Endothelial cell of umbilical vein (primary cell): ENCODE measurements at regions not wholly inside any gene's neighbourhood (a gene's known extent, or its start where the extent isn't known, plus 50 kb on each side); places are given as distances from the start of the nearest gene placed in this dataset.

Source experiments
- BruUV-seq: library from RNA; stranded (reverse); fragments of 400-500 nt; replicated peaks from 2 replicates; lab custom pipeline; 2021; lab: Mats Ljungman, UMichigan
- CTCF ChIA-PET: fragments of 300-600, 350-600 bp; sonication (Branson Sonifier 250); formaldehyde crosslinking; loops from one replicate; lab custom pipeline; 2021; ENCODE audit warnings: antibody characterized with exemption, inconsistent platforms; lab: Charles Lee
- POLR2A ChIA-PET: fragments of 300-600, 350-600 bp; sonication (Branson Sonifier 250); formaldehyde crosslinking; loops from one replicate; lab custom pipeline; 2021; ENCODE audit warnings: antibody characterized with exemption, inconsistent platforms; lab: Charles Lee
- DNase-seq: peaks from one replicate; pipeline ENCODE4 v3.0.0-alpha.2; 2011; ENCODE audit warnings: low read depth, low spot score
- FAIRE-seq: peaks from 2 replicates; lab custom pipeline; 2011; peaks lifted over from hg19 to GRCh38; lab: Jason Lieb, UNC
- H2AFZ ChIP-seq: 2 replicates; pipeline ENCODE4 v1.6.0; 2012; ENCODE audit warnings: low read depth, low read length, control low read depth, inconsistent platforms
- H3K27ac ChIP-seq: 2 replicates; pipeline ENCODE4 v1.5.1; 2011; ENCODE audit warnings: low read depth, mild to moderate bottlenecking, control low read depth, low read length, moderate library complexity; ENCODE audit not compliant: insufficient read depth
- H3K27me3 ChIP-seq, 2 experiments: 2 replicates each; pipeline versions ENCODE4 v1.6.0 to v1.6.1; 2011; ENCODE audit warnings: low read length in 2 of 2, mixed read lengths in 1 of 2; ENCODE audit not compliant: control insufficient read depth in 2 of 2, insufficient read depth in 2 of 2
- H3K36me3 ChIP-seq, 2 experiments: 2 replicates in 1 of 2; 3 replicates in 1 of 2; pipeline ENCODE4 v1.5.1; 2011; ENCODE audit warnings: low read length in 2 of 2, mild to moderate bottlenecking in 1 of 2, moderate library complexity in 1 of 2; ENCODE audit not compliant: control insufficient read depth in 2 of 2, insufficient read depth in 2 of 2; ENCODE audit errors: extremely low read depth in 1 of 2
- H3K4me1 ChIP-seq: 3 replicates; pipeline ENCODE4 v1.5.1; 2011; ENCODE audit warnings: mild to moderate bottlenecking, low read length; ENCODE audit not compliant: control insufficient read depth, insufficient read depth; ENCODE audit errors: extremely low read depth
- H3K4me2 ChIP-seq: 2 replicates; pipeline ENCODE4 v1.6.1; 2011; ENCODE audit warnings: low read length, control low read depth, mixed read lengths; ENCODE audit not compliant: insufficient read depth
- H3K4me3 ChIP-seq, 3 experiments: fragments of 200-600 bp in 1 of 3; sonication (generic), shearing (Covaris generic) in 1 of 3; replicated peaks in 1 of 3; 2 replicates each; pipeline ENCODE4 v1.5.1; 2011 to 2016; ENCODE audit warnings: control low read depth in 3 of 3, low read length in 3 of 3, mild to moderate bottlenecking in 2 of 3, inconsistent platforms in 1 of 3, low read depth in 1 of 3, moderate library complexity in 1 of 3; ENCODE audit not compliant: insufficient read depth in 1 of 3
- H3K79me2 ChIP-seq: 2 replicates; pipeline ENCODE4 v1.6.0; 2012; ENCODE audit warnings: low read length, inconsistent platforms; ENCODE audit not compliant: control insufficient read depth, insufficient read depth
- H3K9ac ChIP-seq: replicated peaks from 2 replicates; pipeline ENCODE3; 2011; ENCODE audit warnings: low read length, control low read depth; ENCODE audit not compliant: insufficient read depth; ENCODE audit errors: extremely low read depth
- H3K9me1 ChIP-seq: replicated peaks from 3 replicates; pipeline ENCODE4 v1.6.0; 2011; ENCODE audit warnings: mild to moderate bottlenecking, low read length; ENCODE audit not compliant: control insufficient read depth, insufficient read depth; ENCODE audit errors: extremely low read depth
- H3K9me3 ChIP-seq: replicated peaks from 2 replicates; pipeline ENCODE4 v1.5.1; 2012; ENCODE audit warnings: low read length, inconsistent platforms; ENCODE audit not compliant: control insufficient read depth, insufficient read depth
- H4K20me1 ChIP-seq: replicated peaks from 2 replicates; pipeline ENCODE3; 2011; ENCODE audit warnings: mild to moderate bottlenecking, low read length; ENCODE audit not compliant: control insufficient read depth, insufficient read depth; ENCODE audit errors: extremely low read depth
- CTCF ChIP-seq, 2 donors: IDR thresholded peaks; 1 replicate in 1 of 2; 2 replicates in 1 of 2; pipeline ENCODE4 v1.5.1; 2011; ENCODE audit warnings: low read length in 2 of 2, mild to moderate bottlenecking in 2 of 2, moderate library complexity in 2 of 2, control low read depth in 1 of 2, inconsistent platforms in 1 of 2, low read depth in 1 of 2; ENCODE audit not compliant: insufficient read depth in 1 of 2; ENCODE audit errors: extremely low read depth in 1 of 2
- EZH2 ChIP-seq: IDR thresholded peaks from 2 replicates; pipeline ENCODE4 v1.6.1; 2012; ENCODE audit warnings: borderline replicate concordance, low read depth, mild to moderate bottlenecking, moderate library complexity, low read length, inconsistent platforms; ENCODE audit not compliant: severe bottlenecking
- FOS ChIP-seq: IDR thresholded peaks from 2 replicates; pipeline ENCODE4 v1.6.1; 2011; ENCODE audit warnings: mild to moderate bottlenecking, low read length, moderate library complexity, borderline replicate concordance; ENCODE audit not compliant: insufficient read depth
- GATA2 ChIP-seq: IDR thresholded peaks from 2 replicates; pipeline ENCODE4 v1.7.0; 2011; ENCODE audit warnings: low read depth, mild to moderate bottlenecking, moderate library complexity, mixed read lengths, low read length; ENCODE audit not compliant: insufficient read length, insufficient read depth
- JUN ChIP-seq: IDR thresholded peaks from 2 replicates; pipeline ENCODE4 v1.6.1; 2011; ENCODE audit warnings: borderline replicate concordance, low read depth; ENCODE audit not compliant: insufficient read length, insufficient read depth
- MAX ChIP-seq: IDR thresholded peaks from 2 replicates; pipeline ENCODE4 v1.6.1; 2011; ENCODE audit not compliant: insufficient read depth, insufficient read length
- MYC ChIP-seq: IDR thresholded peaks from one replicate; pipeline ENCODE4 v1.6.1; 2011; ENCODE audit warnings: mild to moderate bottlenecking, low read depth, low read length
- POLR2A ChIP-seq: IDR thresholded peaks from 2 replicates; pipeline ENCODE4 v1.6.1; 2012; ENCODE audit warnings: low read depth, mild to moderate bottlenecking, control low read depth, low read length
- POLR2AphosphoS5 ChIP-seq: IDR thresholded peaks from 2 replicates; pipeline ENCODE4 v1.6.1; 2012; ENCODE audit warnings: low read depth, mild to moderate bottlenecking, control low read depth, low read length, moderate library complexity; ENCODE audit not compliant: insufficient read depth
- dilution Hi-C: fragments of 300-500 bp; cut with MboI; formaldehyde crosslinking; loops from one replicate; pipeline ENCODE4 v1.15.0; 2019; ENCODE audit warnings: low sequenced_read_pairs; ENCODE audit not compliant: extremely low pct_ligation_motif_present
- intact Hi-C: fragments of 100-400 bp; cut with micrococcal nuclease; formaldehyde crosslinking; loops from one replicate; pipeline ENCODE4 v1.10.0; 2022

- POLR2A ChIA-PET: no interaction called here
- H3K36me3 ChIP-seq: no peaks in the 10 kb centered on the region
- no peak overlapping the region for H3K9ac ChIP-seq
- H2AFZ ChIP-seq: no peak overlapping the region
- peak; percentile 40 for DNase-seq
- H3K4me3 ChIP-seq: no peak overlapping the region
- H4K20me1 ChIP-seq: no peaks in the 10 kb centered on the region
- no TSS peak for BruUV-seq
- H3K27ac ChIP-seq: no peak overlapping the region
- FAIRE-seq: peak; percentile 56
- no peaks in the 10 kb centered on the region for H3K4me1 ChIP-seq
- no peak overlapping the region for H3K4me2 ChIP-seq
- no peaks in the 10 kb centered on the region for H3K9me1 ChIP-seq
- H3K9me3 ChIP-seq: no peaks in the 10 kb centered on the region
- dilution Hi-C loops: no loop called here
- H3K27me3 ChIP-seq: peaks cover 0 to under 1% of the 10 kb centered on the region in 2 experiments
- intact Hi-C loops: no loop called here
- TF ChIP-seq EZH2: no peak
- no peak for TF ChIP-seq JUN
- no peak for TF ChIP-seq POLR2A
- TF ChIP-seq CTCF (IDR thresholded peaks at IDR 0.05; ENCODE audit: extremely low read depth in 1 of 2, insufficient read depth in 1 of 2, low read depth in 1 of 2, low read length in 2 of 2): no peak
- no peak for TF ChIP-seq POLR2AphosphoS5
- no peak for TF ChIP-seq GATA2
- TF ChIP-seq FOS: no peak
- TF ChIP-seq MYC: no peak
- TF ChIP-seq MAX: no peak
- no peaks in the 10 kb centered on the region for H3K79me2 ChIP-seq
- CTCF ChIA-PET: no interaction called here
Measured at GRCh38 chr7:111650456-111650999, 88.2 kb upstream of the IMMP2L start.
